ENCODE measurements at regions not wholly inside any gene's neighbourhood (a gene's known extent, or its start where the extent isn't known, plus 50 kb on each side); places are given as distances from the start of the nearest gene placed in this dataset.

DNA sequence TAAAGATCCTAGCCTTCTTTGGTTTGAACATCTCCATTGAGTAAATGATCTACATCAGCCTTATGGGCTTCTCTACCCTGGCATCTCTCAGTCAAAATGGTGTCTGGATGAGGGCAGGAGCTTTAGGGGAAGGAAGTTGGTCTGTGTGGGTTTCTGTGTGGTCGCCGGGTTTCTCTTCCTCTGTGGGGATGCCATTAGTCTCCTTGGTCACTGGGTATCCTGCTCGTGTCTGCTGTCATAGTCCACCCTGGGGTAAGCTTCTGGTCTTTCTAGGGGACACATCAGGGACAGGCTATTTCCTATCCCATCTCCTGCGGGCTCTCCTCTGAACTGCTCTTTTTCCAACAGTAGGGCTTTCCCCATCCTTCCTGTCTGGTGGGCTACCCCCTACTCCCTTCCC is 150.3 kb upstream of the NPY start:
- Mint-ChIP-seq H3K9me3 (no peaks in the 10 kb centered on the region), H3K27me3 (ENCODE audit: low read depth) (no peaks in the 10 kb centered on the region), H3K4me3 (no peak overlapping the region), H3K27ac (no peak overlapping the region), H3K36me3 (ENCODE audit: low read depth) (no peaks in the 10 kb centered on the region), H3K4me1 (ENCODE audit: low read depth) (peaks cover 1% of the 10 kb centered on the region)

DNA sequence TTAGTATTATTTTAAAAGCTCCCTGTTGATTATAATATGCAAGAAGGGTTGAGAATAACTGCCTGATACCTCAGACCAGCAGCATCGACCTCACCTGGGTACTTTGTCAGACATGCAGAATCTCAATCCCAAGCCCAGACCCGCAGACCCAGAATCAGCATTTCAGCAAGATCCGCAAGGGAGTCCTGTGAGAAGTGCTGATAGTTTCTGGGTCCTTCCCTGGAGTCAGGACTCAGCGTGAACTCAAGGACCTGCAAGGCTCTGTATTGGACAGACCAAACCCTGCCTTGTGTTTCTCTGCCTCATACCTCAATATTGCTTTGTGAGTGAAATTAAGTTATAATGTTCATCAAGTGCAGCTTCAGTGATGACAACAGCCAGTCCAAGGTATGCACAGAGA is 149.5 kb upstream of the NPY start:
- Mint-ChIP-seq H3K4me3 (no peak overlapping the region), H3K27ac (no peak overlapping the region), H3K27me3 (ENCODE audit: low read depth) (no peaks in the 10 kb centered on the region), H3K36me3 (ENCODE audit: low read depth) (no peaks in the 10 kb centered on the region), H3K9me3 (no peaks in the 10 kb centered on the region), H3K4me1 (ENCODE audit: low read depth) (peaks cover 1% of the 10 kb centered on the region)

- Mint-ChIP-seq H3K4me1 (ENCODE audit: low read depth) (peaks cover 1% of the 10 kb centered on the region), H3K27me3 (ENCODE audit: low read depth) (no peaks in the 10 kb centered on the region), H3K27ac (no peak overlapping the region), H3K4me3 (no peak overlapping the region), H3K36me3 (ENCODE audit: low read depth) (no peaks in the 10 kb centered on the region), H3K9me3 (no peaks in the 10 kb centered on the region)
Measured at GRCh38 chr7:24135003-24135817, 148.8 kb upstream of the NPY start.

DNA sequence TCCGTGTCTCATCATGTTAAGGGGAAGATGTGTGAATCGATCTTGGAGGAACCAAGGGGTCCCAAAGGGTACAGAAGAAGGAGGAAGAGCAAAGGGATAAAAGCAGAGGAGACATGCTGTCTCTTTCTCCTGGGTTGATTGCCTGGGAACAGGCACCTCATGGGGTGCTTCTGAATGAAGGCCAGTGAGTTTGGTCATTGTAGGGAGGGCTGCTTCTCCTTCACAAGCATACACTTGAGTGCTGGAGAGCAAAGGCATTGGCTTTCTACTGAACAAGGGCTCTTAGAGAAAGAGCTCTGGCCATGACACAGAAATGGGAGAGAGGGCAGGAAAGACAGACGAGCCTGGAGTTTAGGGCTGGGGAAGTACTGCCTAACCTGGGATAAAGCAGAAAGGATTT is 146.7 kb upstream of the NPY start:
- Mint-ChIP-seq H3K27ac (no peak overlapping the region), H3K9me3 (no peaks in the 10 kb centered on the region), H3K4me1 (ENCODE audit: low read depth) (peaks cover 1% of the 10 kb centered on the region), H3K4me3 (no peak overlapping the region), H3K36me3 (ENCODE audit: low read depth) (no peaks in the 10 kb centered on the region), H3K27me3 (ENCODE audit: low read depth) (no peaks in the 10 kb centered on the region)

DNA sequence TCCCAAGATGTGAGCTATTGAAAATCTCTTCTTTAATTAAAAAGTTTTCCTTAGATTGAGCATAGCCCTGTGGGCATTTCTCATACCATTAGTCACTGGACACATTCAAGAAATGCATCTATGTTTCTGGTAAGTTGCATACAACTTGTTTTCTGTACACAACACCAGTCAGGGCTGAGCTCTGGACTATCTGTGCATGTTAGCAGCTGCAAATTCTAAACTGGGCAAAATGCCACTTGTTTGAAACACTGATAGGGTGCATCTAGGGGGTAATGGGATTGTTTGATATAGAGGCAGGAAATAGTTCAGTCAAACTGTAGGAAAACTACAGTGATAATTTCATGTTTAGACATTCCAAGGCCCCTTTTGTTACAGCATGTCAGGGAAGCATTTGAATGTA is 145.6 kb upstream of the NPY start:
- H3K4me1 Mint-ChIP-seq (ENCODE audit: low read depth) = peaks cover 1% of the 10 kb centered on the region
- H3K4me3 Mint-ChIP-seq = no peak overlapping the region
- no peaks in the 10 kb centered on the region for H3K27me3 Mint-ChIP-seq (ENCODE audit: low read depth)
- no peaks in the 10 kb centered on the region for H3K9me3 Mint-ChIP-seq
- H3K36me3 Mint-ChIP-seq (ENCODE audit: low read depth) = no peaks in the 10 kb centered on the region
- H3K27ac Mint-ChIP-seq = no peak overlapping the region

- Mint-ChIP-seq H3K4me1 (ENCODE audit: low read depth) (peaks cover 1% of the 10 kb centered on the region), H3K27me3 (ENCODE audit: low read depth) (no peaks in the 10 kb centered on the region), H3K27ac (no peak overlapping the region), H3K9me3 (no peaks in the 10 kb centered on the region), H3K4me3 (no peak overlapping the region), H3K36me3 (ENCODE audit: low read depth) (no peaks in the 10 kb centered on the region)
Measured at GRCh38 chr7:24140001-24140400, 144.0 kb upstream of the NPY start.

GRCh38 chr7:24141874-24142509 is 142.0 kb upstream of the NPY start:
- Mint-ChIP-seq H3K4me3 (no peak overlapping the region), H3K36me3 (ENCODE audit: low read depth) (no peaks in the 10 kb centered on the region), H3K9me3 (no peaks in the 10 kb centered on the region), H3K4me1 (ENCODE audit: low read depth) (no peaks in the 10 kb centered on the region), H3K27ac (no peak overlapping the region), H3K27me3 (ENCODE audit: low read depth) (no peaks in the 10 kb centered on the region)

- no peaks in the 10 kb centered on the region for H3K36me3 Mint-ChIP-seq (ENCODE audit: low read depth)
- H3K9me3 Mint-ChIP-seq = no peaks in the 10 kb centered on the region
- H3K4me3 Mint-ChIP-seq = no peak overlapping the region
- no peaks in the 10 kb centered on the region for H3K4me1 Mint-ChIP-seq (ENCODE audit: low read depth)
- H3K27me3 Mint-ChIP-seq (ENCODE audit: low read depth) = no peaks in the 10 kb centered on the region
- no peak overlapping the region for H3K27ac Mint-ChIP-seq
Measured at GRCh38 chr7:24143547-24143946, 140.4 kb upstream of the NPY start.

GRCh38 chr7:24151944-24152343 is 132.0 kb upstream of the NPY start:
- no peaks in the 10 kb centered on the region for H3K36me3 Mint-ChIP-seq (ENCODE audit: low read depth)
- no peaks in the 10 kb centered on the region for H3K27me3 Mint-ChIP-seq (ENCODE audit: low read depth)
- H3K4me1 Mint-ChIP-seq (ENCODE audit: low read depth) = no peaks in the 10 kb centered on the region
- H3K4me3 Mint-ChIP-seq = no peak overlapping the region
- H3K9me3 Mint-ChIP-seq = peaks cover 21% of the 10 kb centered on the region
- H3K27ac Mint-ChIP-seq = no peak overlapping the region

DNA sequence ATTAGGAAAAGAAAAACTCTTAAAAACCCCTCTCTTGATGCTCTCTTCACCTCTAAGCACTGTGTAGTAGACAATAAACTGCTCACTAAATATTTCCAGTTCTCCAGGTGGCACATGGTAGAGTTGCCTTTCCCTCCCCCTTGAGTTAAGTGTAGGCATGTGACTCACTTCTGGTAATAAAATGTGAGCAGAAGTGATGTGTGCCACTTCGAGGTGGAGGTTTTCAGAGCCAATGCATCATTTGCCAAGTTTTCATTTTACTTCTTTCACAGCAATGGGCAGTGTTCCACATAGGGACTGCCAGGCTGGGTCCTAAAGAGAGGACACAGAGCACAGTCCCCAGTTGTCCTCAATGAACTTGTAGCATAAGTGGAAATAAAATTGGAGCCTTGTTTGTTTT is 131.6 kb upstream of the NPY start:
- Mint-ChIP-seq H3K27ac (no peak overlapping the region), H3K27me3 (ENCODE audit: low read depth) (no peaks in the 10 kb centered on the region), H3K4me3 (no peak overlapping the region), H3K36me3 (ENCODE audit: low read depth) (no peaks in the 10 kb centered on the region), H3K4me1 (ENCODE audit: low read depth) (no peaks in the 10 kb centered on the region), H3K9me3 (peaks cover 21% of the 10 kb centered on the region)

DNA sequence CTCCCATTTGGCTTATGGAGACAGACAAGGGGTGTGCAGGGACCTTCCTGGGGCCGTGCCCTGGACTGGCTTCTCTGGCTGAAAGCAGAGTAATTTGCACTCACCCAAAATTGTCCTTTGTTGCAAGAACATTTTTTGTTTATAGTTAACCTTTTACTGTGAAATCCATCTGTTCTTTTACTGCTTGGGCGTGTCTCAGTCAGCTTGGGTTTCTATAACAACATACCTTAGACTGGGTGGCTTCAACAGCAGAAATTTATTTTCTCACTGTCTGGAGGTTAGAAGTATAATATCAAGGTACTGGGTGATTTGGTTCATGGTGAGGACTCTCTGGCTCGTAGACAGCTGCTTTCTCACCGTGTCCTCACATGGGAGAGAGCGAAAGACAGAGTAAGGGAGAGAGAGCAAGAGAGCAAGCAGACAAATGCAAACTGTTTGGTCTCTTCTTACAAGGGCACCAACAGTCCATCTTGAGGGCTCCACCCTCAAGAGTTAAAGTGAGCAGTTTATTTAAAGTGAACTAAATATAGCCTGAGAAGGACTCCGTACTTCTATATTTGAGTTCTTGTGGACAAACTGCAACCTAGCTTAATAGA is 131.0 kb upstream of the NPY start:
- no peaks in the 10 kb centered on the region for H3K27me3 Mint-ChIP-seq (ENCODE audit: low read depth)

DNA sequence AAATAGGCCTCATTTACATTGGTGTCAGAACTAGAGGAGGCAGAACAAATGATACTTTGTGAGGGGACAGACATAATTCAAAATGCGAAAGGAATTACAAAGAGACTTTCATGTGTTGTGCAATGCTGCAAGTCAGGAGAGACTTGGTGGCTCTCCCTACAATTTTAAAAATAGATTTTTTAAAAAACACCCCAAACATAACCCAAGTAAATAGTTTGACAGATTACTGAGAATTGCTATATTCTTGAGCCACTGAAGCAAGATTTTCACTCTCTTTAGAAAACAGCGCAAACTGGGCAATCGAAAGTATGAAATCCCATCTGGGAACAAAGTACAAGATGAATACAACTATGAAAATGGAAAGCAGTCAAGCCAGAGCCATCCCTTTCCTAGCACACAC is 126.3 kb upstream of the NPY start:
- Mint-ChIP-seq H3K36me3 (ENCODE audit: low read depth) (no peaks in the 10 kb centered on the region), H3K27me3 (ENCODE audit: low read depth) (no peaks in the 10 kb centered on the region), H3K4me3 (no peak overlapping the region), H3K4me1 (ENCODE audit: low read depth) (no peaks in the 10 kb centered on the region), H3K9me3 (no peaks in the 10 kb centered on the region), H3K27ac (no peak overlapping the region)

More for the DNA sequence above, 131.0 kb upstream of the NPY start:
- Mint-ChIP-seq H3K9me3 (peaks cover 21% of the 10 kb centered on the region), H3K4me1 (ENCODE audit: low read depth) (no peaks in the 10 kb centered on the region), H3K4me3 (no peak overlapping the region), H3K36me3 (ENCODE audit: low read depth) (no peaks in the 10 kb centered on the region), H3K27ac (no peak overlapping the region)

DNA sequence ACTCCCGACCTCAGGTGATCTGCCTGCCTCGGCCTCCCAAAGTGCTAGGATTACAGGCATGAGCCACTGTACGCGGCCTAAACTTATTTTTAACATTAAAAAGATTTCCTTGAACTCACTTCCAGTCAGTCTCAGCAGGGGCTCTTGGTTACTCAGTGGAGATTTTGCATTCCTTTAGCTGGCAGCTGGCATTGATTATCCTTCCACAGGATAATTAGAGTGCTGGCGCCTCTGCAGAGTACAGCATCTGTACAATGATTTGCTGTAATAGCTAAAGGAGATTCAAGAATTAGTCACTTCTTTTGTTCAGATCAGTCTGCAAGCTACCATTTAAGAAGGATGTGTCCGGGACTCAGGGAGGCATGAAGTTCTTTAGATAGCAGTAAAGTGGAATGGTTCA is 125.0 kb upstream of the NPY start:
- no peaks in the 10 kb centered on the region for H3K4me1 Mint-ChIP-seq (ENCODE audit: low read depth)
- no peaks in the 10 kb centered on the region for H3K9me3 Mint-ChIP-seq
- H3K36me3 Mint-ChIP-seq (ENCODE audit: low read depth) = no peaks in the 10 kb centered on the region
- H3K4me3 Mint-ChIP-seq = no peak overlapping the region
- no peaks in the 10 kb centered on the region for H3K27me3 Mint-ChIP-seq (ENCODE audit: low read depth)
- H3K27ac Mint-ChIP-seq = no peak overlapping the region

DNA sequence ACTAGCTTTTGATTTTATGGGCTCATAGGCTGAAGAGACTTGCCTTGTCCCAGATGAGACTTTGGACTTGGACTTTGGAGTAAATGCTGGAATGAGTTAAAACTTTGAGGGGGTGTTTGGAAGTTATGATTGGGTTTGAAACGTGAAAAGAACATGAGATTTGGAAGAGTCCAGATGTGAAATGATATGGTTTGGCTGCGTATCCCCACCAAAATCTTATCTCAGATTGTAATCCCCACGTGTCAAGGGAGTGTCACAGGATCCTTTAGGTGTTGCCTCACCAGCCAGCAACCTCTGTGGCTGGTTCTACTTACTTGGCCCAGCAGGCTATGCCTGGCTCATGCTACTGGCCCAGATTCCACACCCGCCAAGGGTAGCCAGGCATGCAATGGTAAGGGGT is 119.6 kb upstream of the NPY start:
- Mint-ChIP-seq H3K27ac (no peak overlapping the region), H3K9me3 (peaks cover 4% of the 10 kb centered on the region), H3K36me3 (ENCODE audit: low read depth) (no peaks in the 10 kb centered on the region), H3K4me3 (no peak overlapping the region), H3K4me1 (ENCODE audit: low read depth) (no peaks in the 10 kb centered on the region), H3K27me3 (ENCODE audit: low read depth) (no peaks in the 10 kb centered on the region)

GRCh38 chr7:24169077-24169624 is 114.8 kb upstream of the NPY start:
- H3K27me3 Mint-ChIP-seq (ENCODE audit: low read depth) = no peaks in the 10 kb centered on the region
- H3K4me1 Mint-ChIP-seq (ENCODE audit: low read depth) = no peaks in the 10 kb centered on the region
- no peaks in the 10 kb centered on the region for H3K36me3 Mint-ChIP-seq (ENCODE audit: low read depth)
- H3K27ac Mint-ChIP-seq = no peak overlapping the region
- H3K4me3 Mint-ChIP-seq = no peak overlapping the region
- peaks cover 3% of the 10 kb centered on the region for H3K9me3 Mint-ChIP-seq

Data from T-helper 1 cell treated with Interleukin-12 subunit alpha and Interleukin-12 subunit beta and Interleukin-4 antibody, amounts not matched to agents 30 μg/mL and 1 μg/mL, for 36 hours (primary cell).